ENCODE measurements at regions not wholly inside any gene's neighbourhood (a gene's known extent, or its start where the extent isn't known, plus 50 kb on each side); places are given as distances from the start of the nearest gene placed in this dataset.
A peak's percentile ranks its signal among the peaks of the same experiment; 100 is the strongest.
"Not testable (repeated sequence)": the region's sequence is repeated elsewhere in the genome, so short reads cannot be mapped to it uniquely, and the experiment has no call there.

- TF ChIP-seq CTCF (IDR thresholded peaks at IDR 0.05; ENCODE audit: unreplicated experiment in 3 of 3) = no peak
- no peaks in the 10 kb centered on the region for H3K4me1 Mint-ChIP-seq
- no peak overlapping the region for H3K27ac Mint-ChIP-seq
- peaks cover 2% of the 10 kb centered on the region for H3K9me3 Mint-ChIP-seq
- peaks cover 20% of the 10 kb centered on the region for H3K36me3 Mint-ChIP-seq (ENCODE audit: low read depth)
- H3K27me3 Mint-ChIP-seq (ENCODE audit: low read depth) = no peaks in the 10 kb centered on the region
- H3K4me3 Mint-ChIP-seq = no peak overlapping the region
These were observed 162.5 kb upstream of the KCTD7 start for GRCh38 chr7:66466081-66466600.

- TF ChIP-seq CTCF (IDR thresholded peaks at IDR 0.05; ENCODE audit: unreplicated experiment in 3 of 3) = no peak
- peaks cover 3% of the 10 kb centered on the region for H3K27me3 Mint-ChIP-seq (ENCODE audit: low read depth)
- H3K36me3 Mint-ChIP-seq (ENCODE audit: low read depth) = peaks cover 8% of the 10 kb centered on the region
- H3K9me3 Mint-ChIP-seq = no peaks in the 10 kb centered on the region
- no peak overlapping the region for H3K4me3 Mint-ChIP-seq
- no peaks in the 10 kb centered on the region for H3K4me1 Mint-ChIP-seq
- H3K27ac Mint-ChIP-seq = no peak overlapping the region
These were observed 160.8 kb upstream of the KCTD7 start for GRCh38 chr7:66467887-66468286.

- H3K4me3 Mint-ChIP-seq; H3K4me1 Mint-ChIP-seq; H3K27me3 Mint-ChIP-seq (ENCODE audit: low read depth); H3K9me3 Mint-ChIP-seq; H3K27ac Mint-ChIP-seq: not testable (repeated sequence)
- peaks cover 14% of the 10 kb centered on the region for H3K36me3 Mint-ChIP-seq (ENCODE audit: low read depth)
These were observed 155.6 kb upstream of the KCTD7 start for GRCh38 chr7:66473064-66473463.

GRCh38 chr7:66474441-66474840 lies 154.2 kb upstream of the KCTD7 start:
- Mint-ChIP-seq H3K27me3 (ENCODE audit: low read depth) (peaks cover 3% of the 10 kb centered on the region), H3K27ac (no peak overlapping the region), H3K4me3 (no peak overlapping the region), H3K36me3 (ENCODE audit: low read depth) (peaks cover 19% of the 10 kb centered on the region), H3K9me3 (no peaks in the 10 kb centered on the region), H3K4me1 (no peaks in the 10 kb centered on the region)
- no peak for TF ChIP-seq CTCF (IDR thresholded peaks at IDR 0.05; ENCODE audit: unreplicated experiment in 3 of 3)

GRCh38 chr7:66476056-66476455 lies 152.6 kb upstream of the KCTD7 start:
- H3K27ac Mint-ChIP-seq; H3K4me3 Mint-ChIP-seq; H3K4me1 Mint-ChIP-seq; H3K27me3 Mint-ChIP-seq (ENCODE audit: low read depth); H3K9me3 Mint-ChIP-seq: not testable (repeated sequence)
- H3K36me3 Mint-ChIP-seq (ENCODE audit: low read depth) = peaks cover 28% of the 10 kb centered on the region

- not testable (repeated sequence) for H3K4me3 Mint-ChIP-seq; H3K4me1 Mint-ChIP-seq; H3K27ac Mint-ChIP-seq; H3K9me3 Mint-ChIP-seq; H3K27me3 Mint-ChIP-seq (ENCODE audit: low read depth)
- H3K36me3 Mint-ChIP-seq (ENCODE audit: low read depth) = peaks cover 39% of the 10 kb centered on the region
These were observed 150.8 kb upstream of the KCTD7 start for GRCh38 chr7:66477822-66478397.

GRCh38 chr7:66481229-66481628 lies 147.5 kb upstream of the KCTD7 start:
- peaks cover 56% of the 10 kb centered on the region for H3K36me3 Mint-ChIP-seq (ENCODE audit: low read depth)
- H3K4me3 Mint-ChIP-seq; H3K27me3 Mint-ChIP-seq (ENCODE audit: low read depth); H3K4me1 Mint-ChIP-seq; H3K9me3 Mint-ChIP-seq; H3K27ac Mint-ChIP-seq: not testable (repeated sequence)

GRCh38 chr7:66489065-66489464 lies 139.6 kb upstream of the KCTD7 start:
- H3K27me3 Mint-ChIP-seq (ENCODE audit: low read depth); H3K9me3 Mint-ChIP-seq; H3K27ac Mint-ChIP-seq; H3K4me3 Mint-ChIP-seq: not testable (repeated sequence)
- Mint-ChIP-seq H3K36me3 (ENCODE audit: low read depth) (peaks cover 12% of the 10 kb centered on the region), H3K4me1 (peaks cover 14% of the 10 kb centered on the region)

- Mint-ChIP-seq H3K27ac (peak overlapping the region; percentile 74 to 82 (median 77)), H3K4me1 (peaks cover 14% of the 10 kb centered on the region), H3K36me3 (ENCODE audit: low read depth) (peaks cover 10% of the 10 kb centered on the region), H3K4me3 (peak overlapping the region; percentile 60 to 67 (median 65))
- not testable (repeated sequence) for H3K27me3 Mint-ChIP-seq (ENCODE audit: low read depth); H3K9me3 Mint-ChIP-seq
These were observed 138.9 kb upstream of the KCTD7 start for GRCh38 chr7:66489741-66490140.

GRCh38 chr7:66490979-66491378 lies 137.7 kb upstream of the KCTD7 start:
- not testable (repeated sequence) for H3K27me3 Mint-ChIP-seq (ENCODE audit: low read depth); H3K36me3 Mint-ChIP-seq (ENCODE audit: low read depth); H3K9me3 Mint-ChIP-seq; H3K27ac Mint-ChIP-seq
- peak overlapping the region in 1 of 3 experiments; percentile 71 for H3K4me3 Mint-ChIP-seq
- H3K4me1 Mint-ChIP-seq = peaks cover 14% of the 10 kb centered on the region

GRCh38 chr7:66492405-66492804 lies 136.3 kb upstream of the KCTD7 start:
- Mint-ChIP-seq H3K4me1 (peaks cover 14% of the 10 kb centered on the region), H3K27ac (peak overlapping the region; percentile 99 to 100 (median 99)), H3K4me3 (peak overlapping the region; percentile 92 to 95 (median 93))
- H3K9me3 Mint-ChIP-seq; H3K36me3 Mint-ChIP-seq (ENCODE audit: low read depth); H3K27me3 Mint-ChIP-seq (ENCODE audit: low read depth): not testable (repeated sequence)

Measured in nephron (organoid).